ENCODE measurements at regions not wholly inside any gene's neighbourhood (a gene's known extent, or its start where the extent isn't known, plus 50 kb on each side); places are given as distances from the start of the nearest gene placed in this dataset.
"Not testable (repeated sequence)": the region's sequence is repeated elsewhere in the genome, so short reads cannot be mapped to it uniquely, and the experiment has no call there.

GRCh38 chrX:81959964-81960363, 758.1 kb downstream of the SH3BGRL start:
- TF ChIP-seq TAF1 (conservative IDR thresholded peaks at IDR 0.05) (no peak), EGR1 (IDR thresholded peaks at IDR 0.05; ENCODE audit: low read depth in 2 of 2) (no peak), SP1 (IDR thresholded peaks at IDR 0.05) (no peak), JUND (IDR thresholded peaks at IDR 0.05) (no peak), MAX (IDR thresholded peaks at IDR 0.05) (no peak), HNF4A (conservative IDR thresholded peaks at IDR 0.05) (no peak), RXRA (IDR thresholded peaks at IDR 0.05) (no peak), NR2F2 (IDR thresholded peaks at IDR 0.05) (no peak)
- TF ChIP-seq, protein P1, sequence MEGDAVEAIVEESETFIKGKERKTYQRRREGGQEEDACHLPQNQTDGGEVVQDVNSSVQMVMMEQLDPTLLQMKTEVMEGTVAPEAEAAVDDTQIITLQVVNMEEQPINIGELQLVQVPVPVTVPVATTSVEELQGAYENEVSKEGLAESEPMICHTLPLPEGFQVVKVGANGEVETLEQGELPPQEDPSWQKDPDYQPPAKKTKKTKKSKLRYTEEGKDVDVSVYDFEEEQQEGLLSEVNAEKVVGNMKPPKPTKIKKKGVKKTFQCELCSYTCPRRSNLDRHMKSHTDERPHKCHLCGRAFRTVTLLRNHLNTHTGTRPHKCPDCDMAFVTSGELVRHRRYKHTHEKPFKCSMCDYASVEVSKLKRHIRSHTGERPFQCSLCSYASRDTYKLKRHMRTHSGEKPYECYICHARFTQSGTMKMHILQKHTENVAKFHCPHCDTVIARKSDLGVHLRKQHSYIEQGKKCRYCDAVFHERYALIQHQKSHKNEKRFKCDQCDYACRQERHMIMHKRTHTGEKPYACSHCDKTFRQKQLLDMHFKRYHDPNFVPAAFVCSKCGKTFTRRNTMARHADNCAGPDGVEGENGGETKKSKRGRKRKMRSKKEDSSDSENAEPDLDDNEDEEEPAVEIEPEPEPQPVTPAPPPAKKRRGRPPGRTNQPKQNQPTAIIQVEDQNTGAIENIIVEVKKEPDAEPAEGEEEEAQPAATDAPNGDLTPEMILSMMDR (IDR thresholded peaks at IDR 0.05; ENCODE audit: low read depth, low read length, missing input control): no peak
- no peak for DNase-seq (ENCODE audit: low spot score)
- Histone ChIP-seq H3K4me3 (ENCODE audit: low read depth in 1 of 3, low read length in 3 of 3) (no peak overlapping the region), H3K9me3 (ENCODE audit: control insufficient read depth in 4 of 4, low read length in 3 of 4) (no peaks in the 10 kb centered on the region), H3K27me3 (ENCODE audit: control insufficient read depth in 4 of 4, insufficient read depth in 4 of 4, low read length in 3 of 4) (no peaks in the 10 kb centered on the region), H3K36me3 (ENCODE audit: control insufficient read depth in 4 of 4, insufficient read depth in 3 of 4, low read depth in 1 of 4, low read length in 3 of 4) (no peaks in the 10 kb centered on the region), H3K27ac (ENCODE audit: low read depth in 1 of 2, low read length in 2 of 2) (no peak overlapping the region), H3K9ac (ENCODE audit: low read depth in 1 of 2, low read length in 2 of 2) (no peak overlapping the region), H3K4me1 (ENCODE audit: control insufficient read depth in 4 of 4, insufficient read depth in 4 of 4, low read length in 3 of 4) (peaks cover 0 to 4% (median 0%) of the 10 kb centered on the region in 4 donors)
- WGBS: 58% methylated on average over 1 of the region's 1 CpG

DNA sequence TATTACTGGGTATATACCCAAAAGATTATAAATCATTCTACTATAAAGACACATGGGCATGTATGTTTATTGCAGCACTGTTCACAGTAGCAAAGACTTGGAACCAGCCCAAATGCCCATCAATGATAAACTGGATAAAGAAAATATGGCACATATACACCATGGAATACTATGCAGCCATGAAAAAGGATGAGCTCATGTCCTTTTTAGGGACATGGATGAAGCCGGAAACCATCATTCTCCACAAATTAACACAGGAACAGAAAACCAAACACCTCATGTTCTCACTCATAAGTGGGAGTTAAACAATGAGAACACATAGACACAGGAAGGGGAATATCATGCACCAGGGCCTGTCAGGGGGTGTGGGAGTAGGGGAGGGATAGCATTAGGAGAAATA, 772.5 kb downstream of the SH3BGRL start:
- H3K4me3 ChIP-seq (ENCODE audit: low read depth in 1 of 3, low read length in 3 of 3); DNase-seq (ENCODE audit: low spot score); H3K27me3 ChIP-seq (ENCODE audit: control insufficient read depth in 4 of 4, insufficient read depth in 4 of 4, low read length in 3 of 4); H3K27ac ChIP-seq (ENCODE audit: low read depth in 1 of 2, low read length in 2 of 2); H3K4me1 ChIP-seq (ENCODE audit: control insufficient read depth in 4 of 4, insufficient read depth in 4 of 4, low read length in 3 of 4); H3K9me3 ChIP-seq (ENCODE audit: control insufficient read depth in 4 of 4, low read length in 3 of 4); H3K36me3 ChIP-seq (ENCODE audit: control insufficient read depth in 4 of 4, insufficient read depth in 3 of 4, low read depth in 1 of 4, low read length in 3 of 4); H3K9ac ChIP-seq (ENCODE audit: low read depth in 1 of 2, low read length in 2 of 2): not testable (repeated sequence)
- 86% methylated on average over 1 of the region's 1 CpG for WGBS

GRCh38 chrX:81979806-81980515, 778.1 kb downstream of the SH3BGRL start:
- Histone ChIP-seq H3K36me3 (ENCODE audit: control insufficient read depth in 4 of 4, insufficient read depth in 3 of 4, low read depth in 1 of 4, low read length in 3 of 4) (no peaks in the 10 kb centered on the region), H3K4me3 (ENCODE audit: low read depth in 1 of 3, low read length in 3 of 3) (no peak overlapping the region), H3K9me3 (ENCODE audit: control insufficient read depth in 4 of 4, low read length in 3 of 4) (no peaks in the 10 kb centered on the region), H3K4me1 (ENCODE audit: control insufficient read depth in 4 of 4, insufficient read depth in 4 of 4, low read length in 3 of 4) (no peaks in the 10 kb centered on the region), H3K27me3 (ENCODE audit: control insufficient read depth in 4 of 4, insufficient read depth in 4 of 4, low read length in 3 of 4) (no peaks in the 10 kb centered on the region), H3K27ac (ENCODE audit: low read depth in 1 of 2, low read length in 2 of 2) (no peak overlapping the region), H3K9ac (ENCODE audit: low read depth in 1 of 2, low read length in 2 of 2) (no peak overlapping the region)
- TF ChIP-seq RAD21 (IDR thresholded peaks at IDR 0.05): no peak
- no peak for TF ChIP-seq JUND (IDR thresholded peaks at IDR 0.05)
- TF ChIP-seq ZBTB33 (IDR thresholded peaks at IDR 0.05): no peak
- TF ChIP-seq NR2F2 (IDR thresholded peaks at IDR 0.05): no peak
- TF ChIP-seq FOXA2 (IDR thresholded peaks at IDR 0.05): no peak
- no peak for TF ChIP-seq YY1 (IDR thresholded peaks at IDR 0.05)
- TF ChIP-seq ATF3 (IDR thresholded peaks at IDR 0.05): no peak
- no peak for TF ChIP-seq GABPA (IDR thresholded peaks at IDR 0.05 in 1 of 2, conservative IDR thresholded peaks at IDR 0.05 in 1 of 2)
- no peak for TF ChIP-seq MAX (IDR thresholded peaks at IDR 0.05)
- no peak for TF ChIP-seq TAF1 (conservative IDR thresholded peaks at IDR 0.05)
- no peak for DNase-seq (ENCODE audit: low spot score)
- WGBS: 67% methylated on average over 5 of the region's 5 CpGs

DNA sequence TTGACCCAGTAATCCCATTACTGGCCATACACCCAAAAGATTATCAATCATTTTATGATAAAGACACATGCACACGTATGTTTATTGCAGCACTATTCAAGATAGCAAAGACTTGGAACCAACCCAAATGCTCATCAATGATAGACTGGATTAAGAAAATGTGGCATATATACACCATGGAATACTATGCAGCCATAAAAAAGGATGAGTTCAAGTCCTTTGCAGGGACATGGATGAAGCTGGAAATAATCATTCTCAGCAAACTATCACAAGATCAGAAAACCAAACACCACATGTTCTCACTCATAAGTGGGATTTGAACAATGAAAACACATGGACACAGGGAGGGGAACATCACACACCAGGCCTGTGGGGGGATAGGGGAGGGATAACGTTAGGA, 785.3 kb downstream of the SH3BGRL start:
- not testable (repeated sequence) for H3K4me3 ChIP-seq (ENCODE audit: low read depth in 1 of 3, low read length in 3 of 3); H3K27ac ChIP-seq (ENCODE audit: low read depth in 1 of 2, low read length in 2 of 2); H3K9ac ChIP-seq (ENCODE audit: low read depth in 1 of 2, low read length in 2 of 2); DNase-seq (ENCODE audit: low spot score); H3K4me1 ChIP-seq (ENCODE audit: control insufficient read depth in 4 of 4, insufficient read depth in 4 of 4, low read length in 3 of 4); H3K36me3 ChIP-seq (ENCODE audit: control insufficient read depth in 4 of 4, insufficient read depth in 3 of 4, low read depth in 1 of 4, low read length in 3 of 4); H3K9me3 ChIP-seq (ENCODE audit: control insufficient read depth in 4 of 4, low read length in 3 of 4); H3K27me3 ChIP-seq (ENCODE audit: control insufficient read depth in 4 of 4, insufficient read depth in 4 of 4, low read length in 3 of 4)
- WGBS: 70% methylated on average over 2 of the region's 2 CpGs

Data from liver (tissue), 8 donors.